NT2/D1 (cell line): ENCODE measurements at regions not wholly inside any gene's neighbourhood (a gene's known extent, or its start where the extent isn't known, plus 50 kb on each side); places are given as distances from the start of the nearest gene placed in this dataset.

Experiments
- SUZ12 ChIP-seq: IDR thresholded peaks from 2 replicates; pipeline ENCODE4 v1.6.1; 2011; ENCODE audit not compliant: insufficient read length, insufficient read depth; ENCODE audit errors: extremely low read depth
- YY1 ChIP-seq: IDR thresholded peaks from 2 replicates; pipeline ENCODE4 v1.6.1; 2011; ENCODE audit not compliant: insufficient read length, insufficient read depth

- TF ChIP-seq SUZ12 (no peak), YY1 (no peak)
Observed at GRCh38 chr9:135258461-135258860, 171.0 kb downstream of the OLFM1 start.
